PFSK-1 (cell line): ENCODE measurements at regions not wholly inside any gene's neighbourhood (a gene's known extent, or its start where the extent isn't known, plus 50 kb on each side); places are given as distances from the start of the nearest gene placed in this dataset.

ENCODE experiments used
- FOXP2 ChIP-seq: optimal IDR thresholded peaks from 2 replicates; pipeline ENCODE3; 2011; ENCODE audit warnings: borderline replicate concordance, control low read depth, inconsistent platforms; ENCODE audit not compliant: insufficient read depth; ENCODE audit errors: extremely low read length, extremely low read depth
- POLR2AphosphoS5 ChIP-seq: IDR thresholded peaks from 2 replicates; pipeline ENCODE4 v1.6.1; 2012; ENCODE audit warnings: low read depth, mild to moderate bottlenecking, control low read depth, low read length, moderate library complexity
- SIN3A ChIP-seq: IDR thresholded peaks from 2 replicates; pipeline ENCODE4 v1.6.1; 2012; ENCODE audit warnings: mild to moderate bottlenecking, low read length, moderate library complexity, borderline replicate concordance; ENCODE audit not compliant: insufficient read depth
- TAF1 ChIP-seq: IDR thresholded peaks from 2 replicates; pipeline ENCODE4 v1.6.1; 2012; ENCODE audit warnings: low read length, control low read depth, borderline replicate concordance; ENCODE audit not compliant: insufficient read depth
- TF ChIP-seq, protein P1 (sequence below), 2 experiments: IDR thresholded peaks; 2 replicates each; pipeline versions ENCODE4 v1.6.1 to v1.8.0; 2011 to 2012; ENCODE audit warnings: low read depth in 2 of 2, low read length in 2 of 2, control low read depth in 1 of 2, inconsistent platforms in 1 of 2, mild to moderate bottlenecking in 1 of 2, moderate library complexity in 1 of 2; ENCODE audit not compliant: insufficient read depth in 1 of 2

DNA sequence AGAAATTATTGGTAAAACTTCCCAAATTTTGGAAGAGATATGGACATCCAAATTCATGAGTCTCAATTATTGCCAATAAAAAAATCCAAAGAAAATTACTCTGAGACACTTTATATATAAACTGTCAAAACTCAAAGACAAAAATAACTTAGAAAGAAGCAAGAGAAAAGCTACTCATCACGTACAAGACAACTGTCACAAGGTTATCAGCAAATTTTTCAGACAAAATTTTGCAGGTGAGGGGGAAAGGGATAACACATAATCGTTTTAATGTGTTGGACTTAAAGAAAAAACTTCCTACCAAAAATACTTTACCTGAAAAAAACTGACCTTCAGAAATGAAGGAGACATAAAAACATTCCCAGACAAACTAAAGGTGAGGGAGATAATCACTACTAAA lies 272.5 kb downstream of the THBS2 start:
- TF ChIP-seq FOXP2 (no peak), SIN3A (no peak), TAF1 (no peak)
- TF ChIP-seq, protein P1, sequence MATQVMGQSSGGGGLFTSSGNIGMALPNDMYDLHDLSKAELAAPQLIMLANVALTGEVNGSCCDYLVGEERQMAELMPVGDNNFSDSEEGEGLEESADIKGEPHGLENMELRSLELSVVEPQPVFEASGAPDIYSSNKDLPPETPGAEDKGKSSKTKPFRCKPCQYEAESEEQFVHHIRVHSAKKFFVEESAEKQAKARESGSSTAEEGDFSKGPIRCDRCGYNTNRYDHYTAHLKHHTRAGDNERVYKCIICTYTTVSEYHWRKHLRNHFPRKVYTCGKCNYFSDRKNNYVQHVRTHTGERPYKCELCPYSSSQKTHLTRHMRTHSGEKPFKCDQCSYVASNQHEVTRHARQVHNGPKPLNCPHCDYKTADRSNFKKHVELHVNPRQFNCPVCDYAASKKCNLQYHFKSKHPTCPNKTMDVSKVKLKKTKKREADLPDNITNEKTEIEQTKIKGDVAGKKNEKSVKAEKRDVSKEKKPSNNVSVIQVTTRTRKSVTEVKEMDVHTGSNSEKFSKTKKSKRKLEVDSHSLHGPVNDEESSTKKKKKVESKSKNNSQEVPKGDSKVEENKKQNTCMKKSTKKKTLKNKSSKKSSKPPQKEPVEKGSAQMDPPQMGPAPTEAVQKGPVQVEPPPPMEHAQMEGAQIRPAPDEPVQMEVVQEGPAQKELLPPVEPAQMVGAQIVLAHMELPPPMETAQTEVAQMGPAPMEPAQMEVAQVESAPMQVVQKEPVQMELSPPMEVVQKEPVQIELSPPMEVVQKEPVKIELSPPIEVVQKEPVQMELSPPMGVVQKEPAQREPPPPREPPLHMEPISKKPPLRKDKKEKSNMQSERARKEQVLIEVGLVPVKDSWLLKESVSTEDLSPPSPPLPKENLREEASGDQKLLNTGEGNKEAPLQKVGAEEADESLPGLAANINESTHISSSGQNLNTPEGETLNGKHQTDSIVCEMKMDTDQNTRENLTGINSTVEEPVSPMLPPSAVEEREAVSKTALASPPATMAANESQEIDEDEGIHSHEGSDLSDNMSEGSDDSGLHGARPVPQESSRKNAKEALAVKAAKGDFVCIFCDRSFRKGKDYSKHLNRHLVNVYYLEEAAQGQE (IDR thresholded peaks at IDR 0.05; ENCODE audit: insufficient read depth in 1 of 2, low read depth in 2 of 2, low read length in 2 of 2): no peak

DNA sequence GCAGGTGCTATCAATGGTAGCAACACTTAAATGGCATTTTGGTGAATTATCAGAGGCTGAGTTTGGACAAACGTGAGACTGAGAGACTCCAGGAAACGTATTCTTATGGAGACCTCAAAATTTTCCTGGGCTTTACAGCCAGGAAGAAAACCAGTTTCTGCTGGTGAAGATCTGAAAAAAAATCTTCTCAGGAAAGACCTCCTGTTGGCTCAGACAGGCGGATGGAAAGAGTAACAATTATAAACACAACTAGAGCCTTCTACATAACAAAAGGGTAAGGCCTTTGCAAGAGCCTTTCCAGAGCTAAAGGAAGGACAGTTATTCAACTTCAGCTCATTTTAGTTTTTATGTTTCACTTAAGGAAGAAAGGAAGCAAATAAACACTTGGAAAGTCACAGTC lies 274.4 kb downstream of the THBS2 start:
- TF ChIP-seq FOXP2 (no peak), TAF1 (no peak), SIN3A (no peak), POLR2AphosphoS5 (no peak)
- TF ChIP-seq, protein P1 (IDR thresholded peaks at IDR 0.05; ENCODE audit: insufficient read depth in 1 of 2, low read depth in 2 of 2, low read length in 2 of 2): no peak

DNA sequence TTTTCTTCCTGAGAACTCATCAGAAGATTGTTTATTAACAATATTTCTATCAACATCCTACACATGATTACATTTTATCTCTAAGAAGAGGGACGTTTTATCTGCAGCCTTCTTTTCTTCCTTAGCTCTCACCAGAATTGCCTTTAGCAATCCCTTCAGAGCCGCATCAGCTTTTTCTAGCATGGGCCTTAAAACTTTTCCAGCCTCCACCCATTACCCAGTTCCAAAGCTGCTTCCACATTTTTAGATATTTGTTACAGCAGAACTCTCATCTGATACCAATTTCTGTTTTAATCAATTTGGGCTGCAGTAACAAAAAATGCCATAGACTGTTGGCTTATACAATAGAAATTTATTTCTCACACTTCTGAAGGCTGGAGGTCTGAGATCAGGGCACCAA lies 281.5 kb downstream of the THBS2 start:
- TF ChIP-seq POLR2AphosphoS5 (no peak), FOXP2 (no peak), SIN3A (no peak), TAF1 (no peak)
- TF ChIP-seq, protein P1 (IDR thresholded peaks at IDR 0.05; ENCODE audit: insufficient read depth in 1 of 2, low read depth in 2 of 2, low read length in 2 of 2): no peak

DNA sequence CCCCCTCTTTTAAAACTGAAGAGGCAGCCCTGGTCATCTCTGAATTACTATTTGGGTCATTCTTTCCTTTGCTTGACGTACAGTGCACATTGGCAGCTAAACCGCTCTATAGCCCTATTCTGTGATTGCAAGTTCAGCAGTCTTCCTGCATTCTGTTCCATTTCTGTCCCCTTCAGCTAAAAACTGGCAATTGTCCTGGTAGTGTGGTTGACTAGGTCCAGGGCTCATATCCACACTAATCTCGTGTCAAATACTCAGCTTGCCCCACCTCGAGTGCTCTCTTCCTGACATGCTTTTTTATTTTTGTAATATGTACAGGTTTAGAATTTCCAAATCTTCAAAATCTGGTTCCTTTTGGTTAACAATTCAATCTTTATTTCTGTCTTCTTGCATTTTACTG lies 282.1 kb downstream of the THBS2 start:
- TF ChIP-seq POLR2AphosphoS5 (no peak), TAF1 (no peak), FOXP2 (no peak), SIN3A (no peak)
- TF ChIP-seq, protein P1 (IDR thresholded peaks at IDR 0.05; ENCODE audit: insufficient read depth in 1 of 2, low read depth in 2 of 2, low read length in 2 of 2): no peak

- TF ChIP-seq TAF1 (no peak), FOXP2 (no peak), SIN3A (no peak)
- TF ChIP-seq, protein P1 (IDR thresholded peaks at IDR 0.05; ENCODE audit: insufficient read depth in 1 of 2, low read depth in 2 of 2, low read length in 2 of 2): no peak
Measured at GRCh38 chr6:168968801-168969200, 284.8 kb downstream of the THBS2 start.
